ENCODE measurements at regions not wholly inside any gene's neighbourhood (a gene's known extent, or its start where the extent isn't known, plus 50 kb on each side); places are given as distances from the start of the nearest gene placed in this dataset.

- Histone ChIP-seq H3K9me3 (no peaks in the 10 kb centered on the region), H3K36me3 (no peaks in the 10 kb centered on the region), H3K4me3 (no peak overlapping the region), H3K4me1 (no peaks in the 10 kb centered on the region), H3K27me3 (peaks cover 0 to 3% (median 0%) of the 10 kb centered on the region in 3 donors), H3K27ac (no peak overlapping the region)
- TF ChIP-seq EP300 (IDR thresholded peaks at IDR 0.05) (no peak), POLR2AphosphoS5 (IDR thresholded peaks at IDR 0.05) (no peak), POLR2A (IDR thresholded peaks at IDR 0.05) (no peak), CTCF (IDR thresholded peaks at IDR 0.05) (no peak)
- WGBS, 2 donors: 32 to 59% methylated on average over 1 of the region's 1 CpG
- DNase-seq: no peak
- intact Hi-C loops (cut with DNase I): no loop called here
Measured at GRCh38 chr10:85152911-85153310, 824.5 kb downstream of the CCSER2 start.

- Histone ChIP-seq H3K4me1 (no peaks in the 10 kb centered on the region), H3K27ac (no peak overlapping the region), H3K9me3 (no peaks in the 10 kb centered on the region), H3K4me3 (no peak overlapping the region), H3K27me3 (peaks cover 0 to 3% (median 0%) of the 10 kb centered on the region in 3 donors), H3K36me3 (no peaks in the 10 kb centered on the region)
- no peak for TF ChIP-seq EP300 (IDR thresholded peaks at IDR 0.05)
- no peak for TF ChIP-seq CTCF (IDR thresholded peaks at IDR 0.05)
- no peak for TF ChIP-seq POLR2A (IDR thresholded peaks at IDR 0.05)
- no peak for TF ChIP-seq POLR2AphosphoS5 (IDR thresholded peaks at IDR 0.05)
- intact Hi-C loops (cut with DNase I): no loop called here
- no peak for DNase-seq
- WGBS, 2 donors: 88 to 89% methylated on average over 4 of the region's 4 CpGs
Measured at GRCh38 chr10:85157206-85157605, 828.8 kb downstream of the CCSER2 start.

GRCh38 chr10:85168243-85168642, 839.9 kb downstream of the CCSER2 start:
- intact Hi-C loops (cut with DNase I): no loop called here
- DNase-seq: no peak
- Histone ChIP-seq H3K27ac (no peak overlapping the region), H3K4me1 (no peaks in the 10 kb centered on the region), H3K9me3 (no peaks in the 10 kb centered on the region), H3K4me3 (no peak overlapping the region), H3K36me3 (no peaks in the 10 kb centered on the region), H3K27me3 (no peaks in the 10 kb centered on the region)
- TF ChIP-seq POLR2AphosphoS5 (IDR thresholded peaks at IDR 0.05): no peak
- no peak for TF ChIP-seq EP300 (IDR thresholded peaks at IDR 0.05)
- no peak for TF ChIP-seq POLR2A (IDR thresholded peaks at IDR 0.05)
- no peak for TF ChIP-seq CTCF (IDR thresholded peaks at IDR 0.05)
- WGBS, 2 donors: 17 to 57% methylated on average over 6 of the region's 6 CpGs

GRCh38 chr10:85170026-85170425, 841.6 kb downstream of the CCSER2 start:
- TF ChIP-seq POLR2AphosphoS5 (IDR thresholded peaks at IDR 0.05): no peak
- Histone ChIP-seq H3K9me3 (no peaks in the 10 kb centered on the region), H3K36me3 (no peaks in the 10 kb centered on the region), H3K4me1 (no peaks in the 10 kb centered on the region), H3K27me3 (no peaks in the 10 kb centered on the region), H3K4me3 (no peak overlapping the region), H3K27ac (no peak overlapping the region)
- intact Hi-C loops (cut with DNase I): no loop called here
- 86 to 90% methylated on average over 1 of the region's 1 CpG for WGBS, 2 donors
- no peak for DNase-seq

- Histone ChIP-seq H3K4me3 (no peak overlapping the region), H3K27ac (no peak overlapping the region), H3K4me1 (no peaks in the 10 kb centered on the region), H3K36me3 (no peaks in the 10 kb centered on the region), H3K9me3 (no peaks in the 10 kb centered on the region), H3K27me3 (no peaks in the 10 kb centered on the region)
- TF ChIP-seq POLR2AphosphoS5 (IDR thresholded peaks at IDR 0.05): no peak
- TF ChIP-seq CTCF (IDR thresholded peaks at IDR 0.05): no peak
- TF ChIP-seq POLR2A (IDR thresholded peaks at IDR 0.05): no peak
- TF ChIP-seq EP300 (IDR thresholded peaks at IDR 0.05): no peak
- WGBS, 2 donors: 3 to 19% methylated on average over 1 of the region's 1 CpG
- no peak for DNase-seq
- intact Hi-C loops (cut with DNase I): no loop called here
Measured at GRCh38 chr10:85175635-85176034, 847.2 kb downstream of the CCSER2 start.
